ENCODE measurements at regions not wholly inside any gene's neighbourhood (a gene's known extent, or its start where the extent isn't known, plus 50 kb on each side); places are given as distances from the start of the nearest gene placed in this dataset.
"Not testable (repeated sequence)": the region's sequence is repeated elsewhere in the genome, so short reads cannot be mapped to it uniquely, and the experiment has no call there.

- H3K4me3 ChIP-seq (ENCODE audit: low read depth, low read length) = no peak overlapping the region
- POLR2A ChIA-PET = no interaction called here
- TF ChIP-seq, protein P1, sequence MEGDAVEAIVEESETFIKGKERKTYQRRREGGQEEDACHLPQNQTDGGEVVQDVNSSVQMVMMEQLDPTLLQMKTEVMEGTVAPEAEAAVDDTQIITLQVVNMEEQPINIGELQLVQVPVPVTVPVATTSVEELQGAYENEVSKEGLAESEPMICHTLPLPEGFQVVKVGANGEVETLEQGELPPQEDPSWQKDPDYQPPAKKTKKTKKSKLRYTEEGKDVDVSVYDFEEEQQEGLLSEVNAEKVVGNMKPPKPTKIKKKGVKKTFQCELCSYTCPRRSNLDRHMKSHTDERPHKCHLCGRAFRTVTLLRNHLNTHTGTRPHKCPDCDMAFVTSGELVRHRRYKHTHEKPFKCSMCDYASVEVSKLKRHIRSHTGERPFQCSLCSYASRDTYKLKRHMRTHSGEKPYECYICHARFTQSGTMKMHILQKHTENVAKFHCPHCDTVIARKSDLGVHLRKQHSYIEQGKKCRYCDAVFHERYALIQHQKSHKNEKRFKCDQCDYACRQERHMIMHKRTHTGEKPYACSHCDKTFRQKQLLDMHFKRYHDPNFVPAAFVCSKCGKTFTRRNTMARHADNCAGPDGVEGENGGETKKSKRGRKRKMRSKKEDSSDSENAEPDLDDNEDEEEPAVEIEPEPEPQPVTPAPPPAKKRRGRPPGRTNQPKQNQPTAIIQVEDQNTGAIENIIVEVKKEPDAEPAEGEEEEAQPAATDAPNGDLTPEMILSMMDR (IDR thresholded peaks at IDR 0.05; ENCODE audit: insufficient read depth, low read length, missing control alignments) = no peak
- CTCF ChIA-PET = no interaction called here
- DNase-seq (ENCODE audit: low read depth, low spot score) = no peak
Observed at GRCh38 chr7:69095127-69095526, 503.1 kb upstream of the AUTS2 start.

DNA sequence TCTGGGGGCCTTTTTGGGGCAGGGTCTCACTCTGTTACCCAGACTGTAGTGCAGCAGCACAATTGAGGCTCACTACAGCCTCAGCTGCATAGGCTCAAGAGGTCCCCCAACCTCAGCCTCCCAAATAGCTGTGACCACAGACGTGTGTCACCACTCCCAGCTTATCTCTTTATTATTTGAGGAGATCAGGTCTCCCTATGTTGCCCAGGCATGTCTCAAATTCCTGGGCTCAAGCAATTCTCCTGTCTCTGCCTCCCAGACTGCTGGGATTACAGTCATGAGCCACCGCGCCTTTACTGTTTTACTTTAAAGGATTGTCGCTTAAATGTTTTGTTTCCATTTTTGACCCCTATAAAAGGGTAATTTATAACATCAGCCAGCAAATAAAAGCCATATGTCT lies 502.6 kb upstream of the AUTS2 start:
- CTCF ChIA-PET = no interaction called here
- H3K4me3 ChIP-seq (ENCODE audit: low read depth, low read length) = no peak overlapping the region
- DNase-seq (ENCODE audit: low read depth, low spot score) = no peak
- TF ChIP-seq, protein P1 (IDR thresholded peaks at IDR 0.05; ENCODE audit: insufficient read depth, low read length, missing control alignments) = no peak
- POLR2A ChIA-PET = no interaction called here

DNA sequence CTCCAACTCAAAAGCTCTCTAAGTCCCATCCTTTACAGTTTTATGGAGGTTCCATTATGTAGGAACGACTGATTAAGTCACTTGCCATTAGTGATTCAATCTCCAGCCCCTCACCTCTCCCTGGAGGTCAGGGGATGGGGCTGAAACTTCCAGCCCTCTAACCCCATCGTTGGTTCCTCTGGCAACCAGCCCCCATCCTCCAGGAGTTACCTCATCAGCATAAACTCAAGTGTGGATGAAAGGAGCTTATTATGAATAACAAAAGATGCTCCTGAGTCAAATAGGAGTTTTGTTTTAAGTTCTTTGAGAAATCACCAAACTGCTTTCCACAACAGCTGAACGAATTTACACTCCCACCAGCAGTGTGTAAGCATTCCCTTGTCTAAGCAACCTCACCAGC lies 494.3 kb upstream of the AUTS2 start:
- H3K4me3 ChIP-seq (ENCODE audit: low read depth, low read length) = no peak overlapping the region

DNA sequence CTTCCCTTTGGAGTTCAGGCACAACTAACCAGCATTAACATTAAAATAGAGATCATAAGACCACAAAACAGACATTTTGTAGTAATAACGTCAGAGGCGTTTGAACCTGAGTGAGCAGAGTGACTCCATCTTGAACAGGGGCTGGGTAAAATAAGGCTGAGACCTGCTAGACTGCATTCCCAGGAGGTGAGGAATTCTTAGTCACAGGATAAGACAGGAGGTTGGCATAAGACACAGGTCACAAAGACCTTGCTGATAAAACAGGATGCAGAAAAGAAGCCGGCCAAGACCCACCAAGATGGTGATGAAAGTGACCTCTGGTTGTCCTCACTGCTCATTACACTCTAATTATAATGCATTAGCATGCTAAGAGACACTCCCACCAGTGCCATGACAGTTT lies 493.2 kb upstream of the AUTS2 start:
- TF ChIP-seq, protein P1 (IDR thresholded peaks at IDR 0.05; ENCODE audit: insufficient read depth, low read length, missing control alignments) = no peak
- ChIA-PET CTCF (no interaction called here), POLR2A (no interaction called here)
- no peak for DNase-seq (ENCODE audit: low read depth, low spot score)
- no peak overlapping the region for H3K4me3 ChIP-seq (ENCODE audit: low read depth, low read length)

More for the DNA sequence above, 494.3 kb upstream of the AUTS2 start:
- CTCF ChIA-PET = no interaction called here
- DNase-seq (ENCODE audit: low read depth, low spot score) = no peak
- POLR2A ChIA-PET = no interaction called here
- TF ChIP-seq, protein P1 (IDR thresholded peaks at IDR 0.05; ENCODE audit: insufficient read depth, low read length, missing control alignments) = no peak

DNA sequence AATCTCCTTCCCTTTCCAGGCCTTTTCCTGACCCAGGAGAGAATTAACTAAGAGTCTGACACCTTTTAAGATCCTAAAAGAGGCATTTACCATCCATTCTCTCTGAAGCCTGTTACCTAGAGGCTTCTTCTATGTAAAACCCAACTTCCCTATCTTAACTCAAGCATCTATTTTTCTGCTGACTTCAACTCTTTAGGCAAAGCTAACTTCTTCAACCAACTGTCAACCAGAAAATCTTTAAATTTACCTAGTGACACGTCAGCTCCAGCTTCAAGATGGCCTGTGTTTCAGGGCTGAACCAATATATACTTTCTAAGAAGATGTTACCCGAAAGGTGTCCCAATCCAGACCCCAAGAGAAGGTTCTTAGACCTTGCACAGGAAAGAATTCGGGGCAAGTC lies 492.3 kb upstream of the AUTS2 start:
- ChIA-PET CTCF (no interaction called here), POLR2A (no interaction called here)
- no peak overlapping the region for H3K4me3 ChIP-seq (ENCODE audit: low read depth, low read length)
- DNase-seq (ENCODE audit: low read depth, low spot score) = no peak
- TF ChIP-seq, protein P1 (IDR thresholded peaks at IDR 0.05; ENCODE audit: insufficient read depth, low read length, missing control alignments) = no peak

DNA sequence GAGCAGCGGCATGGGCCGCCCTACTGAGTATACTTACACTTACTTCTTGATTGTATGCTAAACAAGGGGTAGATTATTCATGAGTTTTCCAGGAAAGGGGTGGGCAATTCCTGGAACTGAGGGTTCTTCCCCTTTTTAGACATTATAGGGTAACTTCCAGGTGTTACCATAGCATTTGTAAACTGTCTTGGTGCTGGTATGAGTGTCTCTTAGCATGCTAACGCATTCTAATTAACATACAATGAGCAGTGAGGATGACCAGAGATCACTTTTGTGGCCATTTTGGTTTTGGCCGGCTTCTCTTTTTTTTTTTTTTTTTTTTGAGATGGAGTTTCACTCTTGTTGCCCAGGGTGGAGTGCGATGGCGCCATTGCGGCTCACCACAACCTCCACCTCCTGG lies 491.8 kb upstream of the AUTS2 start:
- POLR2A ChIA-PET; H3K4me3 ChIP-seq (ENCODE audit: low read depth, low read length); CTCF ChIA-PET; DNase-seq (ENCODE audit: low read depth, low spot score): not testable (repeated sequence)

DNA sequence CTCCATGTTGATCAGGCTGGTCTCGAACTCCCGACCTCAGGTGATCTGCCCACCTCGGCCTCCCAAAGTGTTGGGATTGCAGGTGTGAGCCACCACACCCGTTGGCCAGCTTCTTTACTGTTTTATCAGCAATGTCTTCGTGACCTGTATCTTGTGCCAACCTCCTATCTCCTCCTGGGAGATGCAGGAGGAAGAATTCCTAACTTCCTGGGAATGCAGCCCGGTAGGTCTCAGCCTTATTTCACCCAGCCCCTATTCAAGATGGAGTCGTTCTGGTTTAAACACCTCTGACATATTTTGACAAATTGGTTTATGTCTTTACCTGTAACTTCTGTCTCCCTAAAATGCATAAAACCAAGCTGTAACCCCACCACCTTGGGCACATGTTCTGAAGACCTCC lies 491.3 kb upstream of the AUTS2 start:
- DNase-seq (ENCODE audit: low read depth, low spot score); CTCF ChIA-PET; POLR2A ChIA-PET; H3K4me3 ChIP-seq (ENCODE audit: low read depth, low read length): not testable (repeated sequence)

- POLR2A ChIA-PET = no interaction called here
- CTCF ChIA-PET = no interaction called here
- no peak for DNase-seq (ENCODE audit: low read depth, low spot score)
- H3K4me3 ChIP-seq (ENCODE audit: low read depth, low read length) = no peak overlapping the region
- TF ChIP-seq, protein P1 (IDR thresholded peaks at IDR 0.05; ENCODE audit: insufficient read depth, low read length, missing control alignments) = no peak
Observed at GRCh38 chr7:69108097-69108496, 490.2 kb upstream of the AUTS2 start.
